Bronchial epithelial cell (primary cell): ENCODE measurements at regions not wholly inside any gene's neighbourhood (a gene's known extent, or its start where the extent isn't known, plus 50 kb on each side); places are given as distances from the start of the nearest gene placed in this dataset.

Experiments used
- DNase-seq: peaks from one replicate; pipeline ENCODE4 v3.0.0-alpha.2; 2010; ENCODE audit warnings: low read depth
- FAIRE-seq: peaks from 2 replicates; lab custom pipeline; 2011; peaks lifted over from hg19 to GRCh38; lab: Jason Lieb, UNC
- H3K27me3 ChIP-seq: 2 replicates; pipeline ENCODE4 v1.5.1; 2011; ENCODE audit warnings: low read length; ENCODE audit not compliant: control insufficient read depth, insufficient read depth
- H3K36me3 ChIP-seq: 2 replicates; pipeline ENCODE4 v1.5.1; 2011; ENCODE audit warnings: low read length; ENCODE audit not compliant: control insufficient read depth, insufficient read depth
- H3K4me3 ChIP-seq: 2 replicates; pipeline ENCODE4 v1.5.1; 2011; ENCODE audit warnings: mild to moderate bottlenecking, low read depth, low read length, control low read depth
- TF ChIP-seq, protein P1 (sequence below): IDR thresholded peaks from 2 replicates; pipeline ENCODE4 v1.5.1; 2011; ENCODE audit warnings: mild to moderate bottlenecking, moderate library complexity, low read length, control low read depth, inconsistent platforms; ENCODE audit not compliant: insufficient read depth, severe bottlenecking

DNA sequence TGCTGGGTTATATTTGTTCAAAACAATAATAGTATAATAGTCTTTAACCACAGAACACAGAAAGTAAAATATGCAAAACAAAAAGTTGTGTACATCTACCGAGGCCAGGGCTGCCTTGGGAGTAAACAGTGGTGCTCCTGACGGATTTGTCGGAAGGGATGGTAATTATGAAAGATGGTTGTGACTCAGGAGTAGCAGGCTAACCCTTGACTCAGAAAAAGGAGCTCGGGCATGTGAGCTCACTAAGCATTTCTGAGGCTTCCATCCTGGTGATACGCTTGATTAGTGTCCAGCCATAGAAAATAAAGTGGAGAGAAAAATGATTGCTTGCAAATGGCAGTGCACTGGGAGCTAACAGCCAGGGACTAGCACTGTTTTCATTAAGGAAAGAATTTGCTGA lies 53.2 kb upstream of the SPANXB1 start:
- Histone ChIP-seq H3K4me3 (no peak overlapping the region), H3K27me3 (no peaks in the 10 kb centered on the region), H3K36me3 (no peaks in the 10 kb centered on the region)
- TF ChIP-seq, protein P1, sequence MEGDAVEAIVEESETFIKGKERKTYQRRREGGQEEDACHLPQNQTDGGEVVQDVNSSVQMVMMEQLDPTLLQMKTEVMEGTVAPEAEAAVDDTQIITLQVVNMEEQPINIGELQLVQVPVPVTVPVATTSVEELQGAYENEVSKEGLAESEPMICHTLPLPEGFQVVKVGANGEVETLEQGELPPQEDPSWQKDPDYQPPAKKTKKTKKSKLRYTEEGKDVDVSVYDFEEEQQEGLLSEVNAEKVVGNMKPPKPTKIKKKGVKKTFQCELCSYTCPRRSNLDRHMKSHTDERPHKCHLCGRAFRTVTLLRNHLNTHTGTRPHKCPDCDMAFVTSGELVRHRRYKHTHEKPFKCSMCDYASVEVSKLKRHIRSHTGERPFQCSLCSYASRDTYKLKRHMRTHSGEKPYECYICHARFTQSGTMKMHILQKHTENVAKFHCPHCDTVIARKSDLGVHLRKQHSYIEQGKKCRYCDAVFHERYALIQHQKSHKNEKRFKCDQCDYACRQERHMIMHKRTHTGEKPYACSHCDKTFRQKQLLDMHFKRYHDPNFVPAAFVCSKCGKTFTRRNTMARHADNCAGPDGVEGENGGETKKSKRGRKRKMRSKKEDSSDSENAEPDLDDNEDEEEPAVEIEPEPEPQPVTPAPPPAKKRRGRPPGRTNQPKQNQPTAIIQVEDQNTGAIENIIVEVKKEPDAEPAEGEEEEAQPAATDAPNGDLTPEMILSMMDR: no peak
- DNase-seq (no peak), FAIRE-seq (no peak)
